ENCODE measurements at regions not wholly inside any gene's neighbourhood (a gene's known extent, or its start where the extent isn't known, plus 50 kb on each side); places are given as distances from the start of the nearest gene placed in this dataset.

GRCh38 chr21:17690078-17690494 is 77.4 kb upstream of the BTG3 start (continued):
- TF ChIP-seq ZNF318 (IDR thresholded peaks at IDR 0.05; ENCODE audit: borderline replicate concordance in 1 of 2, low read depth in 1 of 2) (no peak), EP400 (IDR thresholded peaks at IDR 0.05) (no peak), TEAD4 (IDR thresholded peaks at IDR 0.05; ENCODE audit: low read length) (no peak), TEAD4 (CRISPR knock-in tag; IDR thresholded peaks at IDR 0.05; ENCODE audit: borderline replicate concordance) (no peak), RFX5 (IDR thresholded peaks at IDR 0.05; ENCODE audit: low read depth, low read length) (no peak), TFE3 (CRISPR knock-in tag; IDR thresholded peaks at IDR 0.05) (no peak; the same call in 1 of the 2 replicates), POU5F1 (IDR thresholded peaks at IDR 0.05; ENCODE audit: borderline replicate concordance, low read depth, low read length, partially characterized antibody) (no peak), PRMT5 (CRISPR knock-in tag; IDR thresholded peaks at IDR 0.05) (no peak), PML (IDR thresholded peaks at IDR 0.05; ENCODE audit: low read length) (no peak), AFF1 (IDR thresholded peaks at IDR 0.05; ENCODE audit: low read depth in 1 of 2, partially characterized antibody in 2 of 2) (no peak), ZHX1 (conservative IDR thresholded peaks at IDR 0.05; ENCODE audit: low read length) (no peak)
